Putamen (tissue), 1 donor: ENCODE measurements at regions not wholly inside any gene's neighbourhood (a gene's known extent, or its start where the extent isn't known, plus 50 kb on each side); places are given as distances from the start of the nearest gene placed in this dataset.

Source experiments
- DNase-seq: peaks from one replicate; pipeline ENCODE4 v3.0.0-alpha.2; 2016; ENCODE audit warnings: low spot score

DNA sequence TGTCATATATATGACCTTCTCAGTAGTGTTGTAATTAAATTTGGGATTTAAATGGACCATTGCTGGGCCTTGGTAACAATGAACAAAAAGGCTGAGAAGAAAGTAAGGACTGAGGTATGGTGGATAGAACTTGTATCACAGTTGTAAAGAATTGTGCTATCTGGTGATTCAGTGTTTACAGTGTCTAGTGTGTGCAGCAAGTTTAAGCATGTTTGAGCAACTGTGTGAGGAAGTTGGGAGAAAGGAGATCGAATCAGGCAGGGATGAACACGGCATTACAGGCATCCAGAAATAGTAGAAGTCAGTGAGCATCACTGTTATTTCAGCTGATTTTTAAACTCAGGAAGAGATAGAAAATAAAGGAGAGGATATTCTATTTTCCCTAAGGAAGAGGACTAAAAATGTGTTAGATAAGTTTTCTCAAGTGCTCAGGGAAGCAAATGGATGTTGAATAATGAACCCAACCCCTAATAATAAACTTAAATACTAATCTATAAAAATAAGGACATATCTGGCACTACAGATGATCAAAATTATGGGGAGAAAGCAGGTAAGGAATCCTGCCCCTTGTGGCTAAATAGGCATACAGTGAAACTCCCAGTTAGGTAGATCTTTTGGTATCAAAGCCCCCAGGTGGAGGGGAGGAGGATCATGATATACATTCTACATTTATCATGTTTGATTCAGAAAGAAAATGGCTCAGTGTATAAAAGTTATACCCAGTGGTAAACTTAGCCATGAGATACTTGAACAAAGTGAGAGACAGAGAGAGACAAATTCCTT, 361.0 kb upstream of the ANO3 start:
- no peak for DNase-seq

- no peak for DNase-seq
Observed at GRCh38 chr11:25980091-25980490, 351.8 kb upstream of the ANO3 start.

DNA sequence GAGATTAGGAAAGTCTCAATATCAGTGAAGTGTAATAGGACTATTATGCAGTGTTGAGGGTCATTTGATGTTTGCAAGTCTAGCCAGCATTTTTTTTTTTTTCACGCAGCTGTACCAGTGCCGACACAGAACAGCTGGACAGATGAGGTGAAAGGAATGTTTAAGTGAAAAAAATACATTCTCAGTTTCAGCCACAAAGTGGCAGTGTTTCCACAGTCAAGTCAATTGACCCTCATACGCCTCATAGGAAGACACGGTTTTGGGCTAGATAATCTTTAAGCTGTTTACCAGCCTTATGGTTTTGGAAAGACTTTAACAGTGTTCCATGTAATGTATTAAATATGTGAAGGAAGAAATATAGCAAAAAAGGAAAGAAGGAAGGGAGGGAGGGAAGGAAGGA, 349.9 kb upstream of the ANO3 start:
- DNase-seq, result peak; percentile 27

- DNase-seq, result no peak
Observed at GRCh38 chr11:25983280-25983679, 348.6 kb upstream of the ANO3 start.

GRCh38 chr11:25988178-25988577, 343.8 kb upstream of the ANO3 start:
- no peak for DNase-seq

DNA sequence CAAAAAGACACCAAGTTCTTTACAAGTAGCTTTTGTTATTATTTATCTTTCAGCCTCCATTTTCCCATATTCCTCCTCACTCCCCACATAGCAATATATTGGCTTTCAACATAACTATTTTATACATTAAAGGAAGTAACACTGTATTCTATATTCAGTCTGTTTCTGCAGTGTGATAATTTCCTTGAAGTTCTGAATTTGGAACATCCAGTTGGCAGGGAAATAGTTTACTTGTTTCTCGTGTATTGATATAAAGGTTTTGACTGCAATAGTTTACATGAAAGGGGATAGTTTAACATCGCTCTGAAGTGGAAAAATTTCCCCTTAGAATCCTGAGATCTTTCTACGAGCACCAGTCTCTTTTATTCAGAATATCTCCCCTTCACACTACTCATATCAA, 341.5 kb upstream of the ANO3 start:
- DNase-seq, result no peak

DNA sequence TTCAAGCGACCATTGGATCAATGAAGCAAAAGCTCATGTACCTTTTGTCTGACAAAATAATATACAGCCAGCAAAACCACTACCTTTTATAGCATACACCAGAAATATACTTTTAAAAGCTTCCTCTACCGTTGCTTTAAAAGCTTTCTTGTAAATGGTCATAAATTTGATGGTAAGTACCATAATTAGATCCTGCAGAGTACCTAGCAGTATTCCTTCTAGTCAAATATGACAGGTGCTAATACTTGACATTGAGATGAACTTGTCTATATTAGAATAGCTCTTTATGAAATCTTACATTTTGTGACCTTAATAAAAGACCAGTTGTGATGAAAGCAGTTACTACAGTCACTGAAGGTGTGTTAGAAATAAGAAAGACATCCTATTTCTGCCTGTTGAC, 340.5 kb upstream of the ANO3 start:
- DNase-seq, result no peak

- no peak for DNase-seq
Observed at GRCh38 chr11:25992294-25992693, 339.6 kb upstream of the ANO3 start.

- DNase-seq, result no peak
Observed at GRCh38 chr11:25993016-25993415, 338.9 kb upstream of the ANO3 start.

- DNase-seq, result no peak
Observed at GRCh38 chr11:26011474-26011873, 320.5 kb upstream of the ANO3 start.

GRCh38 chr11:26014456-26015115, 317.3 kb upstream of the ANO3 start:
- DNase-seq, result no peak

GRCh38 chr11:26017322-26017860, 314.5 kb upstream of the ANO3 start:
- DNase-seq, result no peak

- DNase-seq, result no peak
Observed at GRCh38 chr11:26017903-26018302, 314.0 kb upstream of the ANO3 start.

DNA sequence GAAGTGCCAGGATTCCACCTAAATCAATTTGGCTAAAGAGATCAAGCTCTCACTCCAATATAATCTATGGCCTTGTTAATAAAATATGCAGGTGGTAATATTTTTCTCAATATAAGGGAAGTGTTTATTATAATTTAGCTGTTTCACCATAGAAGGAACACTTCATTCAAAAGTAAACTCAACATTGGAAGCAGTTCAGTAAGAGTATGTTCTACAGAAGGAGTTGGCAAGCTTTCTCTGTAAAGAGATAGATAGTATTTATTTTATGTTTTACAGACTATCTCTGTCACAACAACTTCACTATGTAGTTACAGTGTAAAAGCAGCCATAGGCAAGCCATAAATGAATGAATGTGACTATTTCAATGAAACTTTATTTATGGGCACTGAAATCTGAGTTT, 313.6 kb upstream of the ANO3 start:
- no peak for DNase-seq

DNA sequence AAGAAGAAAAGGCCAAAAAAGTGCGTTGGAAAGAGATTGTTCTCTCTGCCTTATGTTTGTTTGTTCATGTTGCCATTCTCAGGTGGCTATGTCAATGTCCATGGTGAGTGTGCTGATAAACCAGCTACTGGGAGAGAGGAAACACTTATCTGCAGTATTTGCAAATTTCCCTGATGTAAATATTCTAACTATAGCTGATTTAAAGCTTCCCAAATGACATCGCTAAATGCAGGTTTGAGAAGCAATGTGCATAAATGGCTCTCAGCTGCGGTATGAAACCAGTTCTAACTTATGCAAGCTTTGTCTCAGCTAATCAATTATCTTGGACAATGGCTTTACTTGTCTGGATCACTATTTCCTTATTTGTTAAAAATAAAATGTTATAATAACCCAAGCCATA, 312.5 kb upstream of the ANO3 start:
- no peak for DNase-seq

- peak; percentile 23 for DNase-seq
Observed at GRCh38 chr11:26021017-26021416, 310.9 kb upstream of the ANO3 start.

- no peak for DNase-seq
Observed at GRCh38 chr11:26023057-26023456, 308.9 kb upstream of the ANO3 start.

- DNase-seq, result no peak
Observed at GRCh38 chr11:26025676-26026075, 306.3 kb upstream of the ANO3 start.

- DNase-seq, result no peak
Observed at GRCh38 chr11:26026078-26026477, 305.9 kb upstream of the ANO3 start.

DNA sequence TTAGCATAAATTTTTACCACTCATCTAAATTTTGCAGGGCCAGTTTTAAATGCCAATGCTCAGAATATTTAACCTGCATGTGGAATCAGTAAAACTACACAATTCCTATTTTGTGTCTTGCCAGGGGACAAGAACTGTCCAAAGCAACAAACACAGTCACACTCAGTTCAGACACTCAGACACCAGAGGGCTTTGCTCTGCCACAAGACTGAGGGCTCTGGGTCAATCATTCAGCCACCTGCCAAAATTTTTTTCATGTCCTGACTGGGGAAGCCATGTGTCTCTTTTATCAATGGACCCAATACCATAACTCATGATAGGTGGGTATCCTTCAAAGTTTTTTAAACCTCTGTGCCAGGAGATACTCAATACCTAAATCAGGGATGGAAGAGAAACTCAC, 304.0 kb upstream of the ANO3 start:
- no peak for DNase-seq

DNA sequence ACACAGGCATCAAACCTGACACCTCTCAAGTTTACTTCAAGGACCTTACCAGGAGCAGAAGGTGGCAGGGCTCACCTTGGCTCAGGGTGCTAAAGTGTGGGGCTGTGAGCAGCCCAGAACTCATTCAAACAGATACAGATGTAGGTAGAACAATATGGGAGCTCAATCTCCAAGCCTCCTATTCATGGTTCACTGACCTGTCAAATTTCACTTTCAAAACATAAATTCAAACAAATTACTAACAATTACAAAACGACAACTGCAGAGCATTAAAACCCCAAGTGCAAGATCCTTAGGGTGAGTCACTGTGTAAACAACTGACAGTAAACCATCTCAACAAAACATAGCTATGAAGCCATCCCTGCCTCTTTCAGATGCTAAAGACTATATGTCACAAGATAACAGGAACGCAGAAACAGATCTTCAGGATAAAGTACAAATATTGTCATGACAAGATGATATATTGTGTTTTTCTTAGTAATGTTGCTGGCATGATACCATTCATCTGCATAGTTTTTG, 303.5 kb upstream of the ANO3 start:
- no peak for DNase-seq

DNA sequence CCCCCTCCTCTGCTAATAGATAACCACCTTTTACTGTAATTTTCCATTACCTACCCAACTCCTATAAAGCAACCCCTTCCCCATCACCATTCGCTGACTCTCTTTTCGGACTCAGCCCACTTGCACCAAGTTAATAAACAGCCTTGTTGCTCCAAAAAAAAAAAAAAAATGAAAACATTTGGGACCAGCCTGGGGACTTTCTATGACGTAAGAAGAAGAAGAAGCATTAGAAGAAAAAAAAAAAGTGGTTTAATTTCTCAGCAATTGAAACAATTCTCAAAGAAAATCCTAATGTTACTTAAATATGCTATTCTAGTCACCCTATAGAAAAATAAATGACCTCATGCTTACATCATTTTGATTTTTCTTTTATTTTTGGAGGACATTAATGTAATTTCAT, 301.5 kb upstream of the ANO3 start:
- DNase-seq, result no peak

DNA sequence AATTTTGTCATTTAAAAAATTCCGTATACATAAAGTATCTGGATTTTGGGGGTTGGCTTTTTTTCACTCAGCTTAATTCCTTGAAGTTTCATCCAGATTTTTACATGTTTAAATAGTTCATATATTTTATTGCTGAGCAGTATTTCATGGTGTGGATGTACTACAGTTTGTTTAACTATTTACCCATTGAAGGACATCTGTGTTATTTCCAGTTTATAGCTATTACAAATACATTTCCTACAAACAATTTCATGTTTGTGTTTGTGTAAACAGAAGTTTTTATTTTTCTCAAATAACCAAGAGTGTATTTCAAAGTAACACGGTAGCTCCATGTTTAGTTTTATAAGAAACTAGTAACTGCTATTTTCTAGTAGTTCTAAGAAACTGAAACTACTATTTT, 299.7 kb upstream of the ANO3 start:
- DNase-seq, result no peak
